IMR-90 (cell line): ENCODE measurements at regions not wholly inside any gene's neighbourhood (a gene's known extent, or its start where the extent isn't known, plus 50 kb on each side); places are given as distances from the start of the nearest gene placed in this dataset.

Experiments
- ATAC-seq: fragments of 200-7000 bp; cut with Tn5 transposase; 2 replicates; pipeline ENCODE4 v1.9.1; 2020; ENCODE audit warnings: low read depth, mild to moderate bottlenecking, moderate library complexity
- BruUV-seq: library from RNA; stranded (reverse); fragments of 400-500 nt; replicated peaks from 2 replicates; lab custom pipeline; 2021; lab: Mats Ljungman, UMichigan
- CTCF ChIA-PET: fragments of 300-600 bp; formaldehyde crosslinking; extraction: SDS; loops from one replicate; lab custom pipeline; 2021; ENCODE audit warnings: antibody characterized with exemption; lab: Yijun Ruan, JAX
- POLR2A ChIA-PET: fragments of 300-600 bp; sonication (Branson Sonifier 250); formaldehyde crosslinking; loops from one replicate; lab custom pipeline; 2022; ENCODE audit warnings: antibody characterized with exemption; ENCODE audit not compliant: unreplicated experiment; lab: Charles Lee
- DNase-seq: peaks from one replicate; pipeline ENCODE4 v3.0.0; 2013
- H2AFZ ChIP-seq: replicated peaks from 2 replicates; pipeline ENCODE3; 2013; ENCODE audit warnings: low read length, mild to moderate bottlenecking; ENCODE audit not compliant: poor library complexity
- H2AK5ac ChIP-seq: 2 replicates; pipeline ENCODE4 v1.6.1; 2013; ENCODE audit warnings: low read depth, low read length, inconsistent platforms
- H2AK9ac ChIP-seq: replicated peaks from 2 replicates; pipeline ENCODE3; 2013; ENCODE audit warnings: mild to moderate bottlenecking, low read depth, low read length, moderate library complexity; ENCODE audit not compliant: poor library complexity
- H2BK120ac ChIP-seq: 2 replicates; pipeline ENCODE4 v1.6.1; 2013; ENCODE audit warnings: low read depth, low read length, inconsistent platforms
- H2BK15ac ChIP-seq: 3 replicates; pipeline ENCODE4 v1.6.1; 2013; ENCODE audit warnings: low read depth, low read length, inconsistent platforms
- H2BK20ac ChIP-seq: 2 replicates; pipeline ENCODE4 v1.6.1; 2013; ENCODE audit warnings: low read depth, mild to moderate bottlenecking, inconsistent platforms, low read length, moderate library complexity
- H2BK5ac ChIP-seq: 2 replicates; pipeline ENCODE4 v1.6.1; 2013; ENCODE audit warnings: mild to moderate bottlenecking, low read depth, low read length, inconsistent platforms; ENCODE audit not compliant: poor library complexity, severe bottlenecking
- H3K14ac ChIP-seq: replicated peaks from 2 replicates; pipeline ENCODE4 v1.6.1; 2013; ENCODE audit warnings: low read depth, low read length, inconsistent platforms
- H3K18ac ChIP-seq: 2 replicates; pipeline ENCODE4 v1.6.1; 2013; ENCODE audit warnings: low read depth, low read length, control low read depth
- H3K23ac ChIP-seq: 2 replicates; pipeline ENCODE4 v1.6.1; 2013; ENCODE audit warnings: low read depth, low read length, inconsistent platforms
- H3K27ac ChIP-seq: 2 replicates; pipeline ENCODE4 v1.5.1; 2013; ENCODE audit warnings: mild to moderate bottlenecking, control low read depth, low read length; ENCODE audit not compliant: insufficient read depth
- H3K27me3 ChIP-seq: 2 replicates; pipeline ENCODE4 v1.6.1; 2013; ENCODE audit warnings: low read length; ENCODE audit not compliant: control insufficient read depth, insufficient read depth
- H3K36me3 ChIP-seq: 2 replicates; pipeline ENCODE4 v1.6.1; 2013; ENCODE audit warnings: low read length, mixed read lengths; ENCODE audit not compliant: control insufficient read depth, insufficient read depth
- H3K4ac ChIP-seq: 2 replicates; pipeline ENCODE4 v1.6.1; 2013; ENCODE audit warnings: low read depth, low read length, inconsistent platforms
- H3K4me1 ChIP-seq: 2 replicates; pipeline ENCODE4 v1.6.1; 2013; ENCODE audit warnings: low read length, mixed read lengths; ENCODE audit not compliant: control insufficient read depth, insufficient read depth
- H3K4me2 ChIP-seq: 2 replicates; pipeline ENCODE4 v1.6.1; 2013; ENCODE audit warnings: low read depth, mild to moderate bottlenecking, control low read depth, low read length, moderate library complexity
- H3K4me3 ChIP-seq: 2 replicates; pipeline ENCODE4 v1.5.1; 2013; ENCODE audit warnings: low read depth, mild to moderate bottlenecking, control low read depth, low read length, moderate library complexity; ENCODE audit not compliant: insufficient read depth
- H3K56ac ChIP-seq: 2 replicates; pipeline ENCODE4 v1.6.1; 2013; ENCODE audit warnings: low read length, inconsistent platforms; ENCODE audit not compliant: insufficient read depth; ENCODE audit errors: extremely low read depth
- H3K79me1 ChIP-seq, 2 experiments: 2 replicates each; pipeline ENCODE4 v1.6.1; 2013; ENCODE audit warnings: low read length in 2 of 2, inconsistent platforms in 1 of 2, low read depth in 1 of 2
- H3K9ac ChIP-seq: 2 replicates; pipeline ENCODE4 v1.6.1; 2013; ENCODE audit warnings: low read depth, low read length, control low read depth
- H3K9me1 ChIP-seq: 2 replicates; pipeline ENCODE4 v1.6.1; 2013; ENCODE audit warnings: low read length, inconsistent platforms; ENCODE audit not compliant: insufficient read depth
- H3K9me3 ChIP-seq: 2 replicates; pipeline ENCODE4 v1.6.1; 2013; ENCODE audit warnings: low read length; ENCODE audit not compliant: control insufficient read depth, insufficient read depth
- H4K20me1 ChIP-seq: 2 replicates; pipeline ENCODE4 v1.6.1; 2013; ENCODE audit warnings: low read length, inconsistent platforms; ENCODE audit not compliant: insufficient read depth
- H4K5ac ChIP-seq: 2 replicates; pipeline ENCODE4 v1.6.1; 2013; ENCODE audit warnings: mild to moderate bottlenecking, low read depth, low read length, control low read depth
- H4K8ac ChIP-seq, 2 experiments: 2 replicates each; pipeline ENCODE4 v1.6.1; 2013; ENCODE audit warnings: low read depth in 2 of 2, low read length in 2 of 2, control low read depth in 1 of 2, inconsistent platforms in 1 of 2
- H4K91ac ChIP-seq: 2 replicates; pipeline ENCODE4 v1.6.1; 2013; ENCODE audit warnings: low read depth, low read length, inconsistent platforms; ENCODE audit not compliant: insufficient read depth
- BHLHE40 ChIP-seq: fragments of 150-350 bp; IDR thresholded peaks from 2 replicates; pipeline ENCODE4 v1.6.1; 2016; ENCODE audit warnings: mild to moderate bottlenecking, low read depth, low read length
- CEBPB ChIP-seq: IDR thresholded peaks from 2 replicates; pipeline ENCODE4 v1.6.1; 2012; ENCODE audit warnings: low read depth, low read length, improper control_type of control experiment
- CHD1 ChIP-seq: IDR thresholded peaks from 2 replicates; pipeline ENCODE4 v1.6.1; 2012; ENCODE audit warnings: low read depth, low read length, improper control_type of control experiment
- FOS ChIP-seq: fragments of 150-350 bp; IDR thresholded peaks from 2 replicates; pipeline ENCODE4 v1.6.1; 2016; ENCODE audit warnings: low read depth, low read length
- MAZ ChIP-seq: IDR thresholded peaks from 2 replicates; pipeline ENCODE4 v1.6.1; 2012; ENCODE audit warnings: low read depth, mild to moderate bottlenecking, low read length, improper control_type of control experiment, moderate library complexity, borderline replicate concordance
- MXI1 ChIP-seq: IDR thresholded peaks from 2 replicates; pipeline ENCODE4 v1.6.1; 2012; ENCODE audit warnings: low read depth, mild to moderate bottlenecking, low read length, moderate library complexity, borderline replicate concordance
- NFE2L2 ChIP-seq: fragments of 150-350 bp; IDR thresholded peaks from 2 replicates; pipeline ENCODE4 v1.6.1; 2016; ENCODE audit warnings: low read depth, mild to moderate bottlenecking, low read length
- POLR2A ChIP-seq: IDR thresholded peaks from 2 replicates; pipeline ENCODE4 v1.6.1; 2012; ENCODE audit warnings: mild to moderate bottlenecking, low read depth, low read length
- RAD21 ChIP-seq: IDR thresholded peaks from 2 replicates; pipeline ENCODE4 v1.6.1; 2012; ENCODE audit warnings: low read length, improper control_type of control experiment
- RFX5 ChIP-seq: IDR thresholded peaks from 2 replicates; pipeline ENCODE4 v1.8.0; 2012; ENCODE audit warnings: low read depth, mild to moderate bottlenecking, low read length, moderate library complexity
- SMC3 ChIP-seq: fragments of 150-350 bp; IDR thresholded peaks from 2 replicates; pipeline ENCODE4 v1.6.1; 2016; ENCODE audit warnings: low read depth, mild to moderate bottlenecking, antibody characterized with exemption, low read length, moderate library complexity
- USF2 ChIP-seq: fragments of 150-350 bp; IDR thresholded peaks from 2 replicates; pipeline ENCODE4 v1.6.1; 2017; ENCODE audit warnings: mild to moderate bottlenecking, antibody characterized with exemption, low read length, low read depth
- WGBS, 2 experiments: methylation state at CpG; one replicate each; pipeline versions ENCODE4 v1.1.5 to v1.1.7; 2013; ENCODE audit warnings: missing lambda C conversion rate in 2 of 2; ENCODE audit not compliant: insufficient read length in 1 of 2; ENCODE audit errors: extremely low coverage in 2 of 2; 5-methylcytosine and 5-hydroxymethylcytosine counted together
- dilution Hi-C: fragments of 300-500 bp; cut with HindIII; formaldehyde crosslinking; loops from one replicate; pipeline ENCODE4 v1.14.3; 2018; ENCODE audit warnings: low sequenced_read_pairs; ENCODE audit not compliant: unreplicated experiment
- in situ Hi-C: fragments of 300-500 bp; cut with MboI; formaldehyde crosslinking; loops from 3 replicates; pipeline ENCODE4 v1.14.3; 2019; ENCODE audit warnings: low sequenced_read_pairs, inconsistent platforms, mixed read lengths
- intact Hi-C: fragments of 100-400 bp; cut with micrococcal nuclease; formaldehyde crosslinking; loops from 2 replicates; pipeline ENCODE4 v1.10.0; 2022

DNA sequence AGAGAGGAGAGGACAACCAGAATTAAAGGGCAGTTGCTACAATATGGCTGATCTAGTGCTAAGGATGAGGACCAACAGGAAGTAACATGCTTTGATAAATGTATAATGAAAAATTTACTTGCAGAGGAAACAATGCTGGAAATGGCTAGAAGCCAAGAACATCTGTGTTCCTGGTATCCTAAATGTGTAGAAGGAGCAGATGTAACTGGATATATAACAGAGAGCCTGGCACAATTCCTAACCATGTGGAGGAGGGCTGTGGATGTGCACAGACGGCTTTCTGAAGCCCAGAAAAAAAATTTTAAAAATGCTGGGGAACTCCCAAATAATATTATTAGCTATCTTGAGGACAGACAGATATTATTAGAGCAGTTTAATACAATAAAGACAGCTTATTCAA lies 159.4 kb upstream of the GBE1 start:
- DNase-seq = no peak
- Histone ChIP-seq H4K8ac (no peak overlapping the region), H2BK15ac (no peak overlapping the region), H4K5ac (no peak overlapping the region), H3K4me3 (no peak overlapping the region), H2AK9ac (no peak overlapping the region), H2AK5ac (no peak overlapping the region), H3K36me3 (no peaks in the 10 kb centered on the region), H3K9me3 (no peaks in the 10 kb centered on the region), H2BK5ac (no peak overlapping the region), H3K18ac (no peak overlapping the region), H2AFZ (no peak overlapping the region), H4K91ac (no peak overlapping the region), H3K27me3 (no peaks in the 10 kb centered on the region), H3K56ac (no peak overlapping the region), H3K9me1 (no peaks in the 10 kb centered on the region), H3K27ac (no peak overlapping the region), H4K20me1 (no peaks in the 10 kb centered on the region), H3K4me2 (no peak overlapping the region), H3K14ac (no peak overlapping the region), H3K23ac (no peak overlapping the region), H2BK20ac (no peak overlapping the region), H2BK120ac (no peak overlapping the region), H3K4me1 (no peaks in the 10 kb centered on the region), H3K4ac (no peak overlapping the region), H3K79me1 (no peaks in the 10 kb centered on the region), H3K9ac (no peak overlapping the region)
- WGBS, 2 experiments = no CpG with 5 or more reads among the region's 1 CpG
- ChIA-PET POLR2A (no interaction called here), CTCF (interaction anchor here (0.9 to 1.1 kb wide), 2 partner anchors 9 to 11 kb away, joined by 3 to 6 read pairs; no protein-coding TSS in a partner anchor)
- intact Hi-C loops (no loop called here), in situ Hi-C loops (no loop called here), dilution Hi-C loops (no loop called here)
- BruUV-seq = no TSS peak
- no peak for ATAC-seq
- TF ChIP-seq USF2 (no peak), NFE2L2 (no peak), FOS (no peak), CHD1 (no peak), MAZ (no peak), RFX5 (no peak), POLR2A (no peak), BHLHE40 (no peak), SMC3 (no peak), MXI1 (no peak), RAD21 (no peak), CEBPB (no peak)
